Activated CD4-positive, alpha-beta memory T cell treated with anti-CD3 and anti-CD28 coated beads for 36 hours (primary cell): ENCODE measurements at regions not wholly inside any gene's neighbourhood (a gene's known extent, or its start where the extent isn't known, plus 50 kb on each side); places are given as distances from the start of the nearest gene placed in this dataset.
"Not testable (repeated sequence)": the region's sequence is repeated elsewhere in the genome, so short reads cannot be mapped to it uniquely, and the experiment has no call there.

Source experiments
- CTCF ChIA-PET: fragments of 350-600 bp; sonication (Branson Sonifier 250); formaldehyde crosslinking; loops from one replicate; lab custom pipeline; 2021; ENCODE audit warnings: antibody characterized with exemption, inconsistent platforms; lab: Charles Lee
- POLR2A ChIA-PET: fragments of 350-600 bp; sonication (Branson Sonifier 250); formaldehyde crosslinking; loops from one replicate; lab custom pipeline; 2021; ENCODE audit warnings: antibody characterized with exemption; lab: Charles Lee
- DNase-seq: peaks from one replicate; pipeline ENCODE4 v3.0.0-alpha.2; 2020
- H3K27ac Mint-ChIP-seq: one replicate; pipeline ENCODE4 v1.8.0; 2021; ENCODE audit warnings: mixed read lengths
- H3K27me3 Mint-ChIP-seq: one replicate; pipeline ENCODE4 v1.8.0; 2021; ENCODE audit warnings: mixed read lengths
- H3K36me3 Mint-ChIP-seq: one replicate; pipeline ENCODE4 v1.8.0; 2021; ENCODE audit warnings: mixed read lengths
- H3K4me1 Mint-ChIP-seq: one replicate; pipeline ENCODE4 v1.8.0; 2021; ENCODE audit warnings: low read depth, mixed read lengths
- H3K4me3 Mint-ChIP-seq: one replicate; pipeline ENCODE4 v1.8.0; 2021; ENCODE audit warnings: mild to moderate bottlenecking, mixed read lengths
- H3K9me3 Mint-ChIP-seq: one replicate; pipeline ENCODE4 v1.8.0; 2021; ENCODE audit warnings: mixed read lengths
- intact Hi-C: fragments of 100-400 bp; cut with micrococcal nuclease; formaldehyde crosslinking; loops from one replicate; pipeline ENCODE4 v1.15.1; 2023

- Mint-ChIP-seq H3K4me1 (no peaks in the 10 kb centered on the region), H3K36me3 (no peaks in the 10 kb centered on the region), H3K27me3 (no peaks in the 10 kb centered on the region), H3K9me3 (no peaks in the 10 kb centered on the region), H3K27ac (no peak overlapping the region), H3K4me3 (no peak overlapping the region)
- DNase-seq: no peak
- CTCF ChIA-PET: no interaction called here
- intact Hi-C loops: no loop called here
- POLR2A ChIA-PET: interaction anchor here (0.6 kb wide), 1 partner anchor 376 kb away, joined by 3 read pairs; no protein-coding TSS in a partner anchor
Measured at GRCh38 chr11:115613986-115614632, 109.9 kb upstream of the CADM1 start.

DNA sequence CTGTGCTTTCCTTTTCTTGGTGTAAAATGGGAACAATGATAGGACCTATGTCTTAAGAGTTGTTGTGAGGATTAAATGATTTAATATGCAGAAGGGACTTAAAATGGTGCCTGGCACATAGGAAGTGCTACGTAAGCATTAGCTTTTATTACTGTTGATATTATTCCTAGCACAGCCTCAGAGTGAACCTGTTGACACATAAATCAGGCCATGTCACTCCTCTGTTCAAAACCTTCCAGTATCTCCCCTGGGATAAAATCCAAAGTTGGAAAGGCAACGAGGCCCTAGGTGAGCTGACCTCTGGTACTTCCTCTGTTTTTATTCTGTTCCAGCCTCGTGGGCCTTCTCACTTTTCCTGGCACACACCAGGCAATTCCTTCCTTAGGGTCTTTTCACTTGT, 108.8 kb upstream of the CADM1 start:
- H3K27ac Mint-ChIP-seq: no peak overlapping the region
- DNase-seq: no peak
- no peak overlapping the region for H3K4me3 Mint-ChIP-seq
- H3K4me1 Mint-ChIP-seq: no peaks in the 10 kb centered on the region
- ChIA-PET CTCF (no interaction called here), POLR2A (no interaction called here)
- no peaks in the 10 kb centered on the region for H3K27me3 Mint-ChIP-seq
- H3K9me3 Mint-ChIP-seq: no peaks in the 10 kb centered on the region
- H3K36me3 Mint-ChIP-seq: no peaks in the 10 kb centered on the region
- intact Hi-C loops: no loop called here

- intact Hi-C loops: no loop called here
- no peaks in the 10 kb centered on the region for H3K4me1 Mint-ChIP-seq
- no peaks in the 10 kb centered on the region for H3K9me3 Mint-ChIP-seq
- POLR2A ChIA-PET: no interaction called here
- CTCF ChIA-PET: no interaction called here
- H3K36me3 Mint-ChIP-seq: no peaks in the 10 kb centered on the region
- no peak overlapping the region for H3K4me3 Mint-ChIP-seq
- no peak for DNase-seq
- no peaks in the 10 kb centered on the region for H3K27me3 Mint-ChIP-seq
- no peak overlapping the region for H3K27ac Mint-ChIP-seq
Measured at GRCh38 chr11:115612046-115612730, 108.0 kb upstream of the CADM1 start.

DNA sequence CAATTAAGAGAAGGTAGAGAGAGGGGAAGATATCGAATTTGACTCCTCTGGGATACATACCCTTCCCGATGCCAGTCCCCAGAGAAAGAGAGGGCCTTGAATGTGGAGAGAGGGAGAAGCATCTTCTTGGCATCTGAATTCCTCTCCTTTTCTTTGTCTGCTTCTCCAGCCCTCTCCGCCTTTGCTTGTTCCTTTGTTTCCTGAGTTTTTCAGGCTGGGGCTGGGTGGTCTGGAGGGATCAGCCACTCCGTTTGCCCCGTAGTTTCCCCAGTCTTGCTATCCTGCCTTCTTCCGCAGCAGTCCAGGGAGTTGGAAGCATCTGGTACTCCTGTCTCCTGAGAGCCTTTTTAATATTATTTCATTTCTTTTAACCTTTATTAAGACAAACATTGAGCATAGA, 107.1 kb upstream of the CADM1 start:
- intact Hi-C loops: no loop called here
- Mint-ChIP-seq H3K36me3 (no peaks in the 10 kb centered on the region), H3K4me3 (no peak overlapping the region), H3K4me1 (no peaks in the 10 kb centered on the region), H3K27me3 (no peaks in the 10 kb centered on the region), H3K27ac (no peak overlapping the region), H3K9me3 (no peaks in the 10 kb centered on the region)
- ChIA-PET CTCF (interaction anchor here (0.6 kb wide), 1 partner anchor 10 kb away, joined by 3 read pairs; no protein-coding TSS in a partner anchor), POLR2A (no interaction called here)
- DNase-seq: no peak

GRCh38 chr11:115610908-115611307, 106.7 kb upstream of the CADM1 start:
- no peak for DNase-seq
- POLR2A ChIA-PET: no interaction called here
- H3K27ac Mint-ChIP-seq: no peak overlapping the region
- no peaks in the 10 kb centered on the region for H3K4me1 Mint-ChIP-seq
- no peaks in the 10 kb centered on the region for H3K27me3 Mint-ChIP-seq
- H3K9me3 Mint-ChIP-seq: no peaks in the 10 kb centered on the region
- intact Hi-C loops: no loop called here
- H3K36me3 Mint-ChIP-seq: no peaks in the 10 kb centered on the region
- CTCF ChIA-PET: interaction anchor here (0.6 kb wide), 1 partner anchor 10 kb away, joined by 3 read pairs; no protein-coding TSS in a partner anchor
- no peak overlapping the region for H3K4me3 Mint-ChIP-seq

DNA sequence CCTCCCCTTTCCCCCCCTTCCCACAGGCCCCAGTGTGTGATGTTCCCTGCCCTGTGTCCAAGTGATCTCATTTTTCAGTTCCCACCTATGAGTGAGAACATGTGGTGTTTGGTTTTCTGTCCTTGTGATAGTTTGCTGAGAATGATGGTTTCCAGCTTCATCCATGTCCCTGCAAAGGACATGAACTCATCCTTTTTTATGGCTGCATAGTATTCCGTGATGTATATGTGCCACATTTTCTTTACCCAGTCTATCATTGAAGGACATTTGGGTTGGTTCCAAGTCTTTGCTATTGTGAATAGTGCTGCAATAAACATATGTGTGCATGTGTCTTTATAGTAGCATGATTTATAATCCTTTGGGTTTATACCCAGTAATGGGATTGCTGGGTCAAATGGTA, 106.0 kb upstream of the CADM1 start:
- H3K4me3 Mint-ChIP-seq, DNase-seq, H3K9me3 Mint-ChIP-seq, intact Hi-C loops, H3K36me3 Mint-ChIP-seq, POLR2A ChIA-PET, H3K27ac Mint-ChIP-seq, H3K27me3 Mint-ChIP-seq, H3K4me1 Mint-ChIP-seq, CTCF ChIA-PET: not testable (repeated sequence)

DNA sequence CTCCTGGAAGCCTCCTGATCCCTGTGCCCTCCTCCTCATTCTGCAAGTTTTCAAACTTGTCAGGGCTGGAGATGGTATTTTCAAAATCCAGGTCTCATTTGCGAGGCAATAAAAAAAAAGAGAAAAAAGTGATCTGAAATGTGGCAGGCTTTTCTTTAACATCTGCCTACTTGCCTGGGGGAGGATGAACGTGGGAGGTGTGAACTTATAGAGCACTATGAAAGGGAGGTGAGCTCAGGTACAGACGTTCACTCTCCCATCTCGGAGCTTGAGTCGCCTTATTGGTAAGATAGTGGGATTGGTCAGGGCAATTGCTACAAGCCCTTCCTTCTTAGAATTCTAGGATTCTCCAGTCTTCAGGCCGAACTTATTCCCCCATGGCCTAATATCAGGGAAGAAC, 104.8 kb upstream of the CADM1 start:
- ChIA-PET CTCF (no interaction called here), POLR2A (no interaction called here)
- no peaks in the 10 kb centered on the region for H3K9me3 Mint-ChIP-seq
- DNase-seq: no peak
- no peaks in the 10 kb centered on the region for H3K36me3 Mint-ChIP-seq
- H3K4me1 Mint-ChIP-seq: no peaks in the 10 kb centered on the region
- H3K4me3 Mint-ChIP-seq: no peak overlapping the region
- intact Hi-C loops: no loop called here
- H3K27ac Mint-ChIP-seq: no peak overlapping the region
- H3K27me3 Mint-ChIP-seq: no peaks in the 10 kb centered on the region

DNA sequence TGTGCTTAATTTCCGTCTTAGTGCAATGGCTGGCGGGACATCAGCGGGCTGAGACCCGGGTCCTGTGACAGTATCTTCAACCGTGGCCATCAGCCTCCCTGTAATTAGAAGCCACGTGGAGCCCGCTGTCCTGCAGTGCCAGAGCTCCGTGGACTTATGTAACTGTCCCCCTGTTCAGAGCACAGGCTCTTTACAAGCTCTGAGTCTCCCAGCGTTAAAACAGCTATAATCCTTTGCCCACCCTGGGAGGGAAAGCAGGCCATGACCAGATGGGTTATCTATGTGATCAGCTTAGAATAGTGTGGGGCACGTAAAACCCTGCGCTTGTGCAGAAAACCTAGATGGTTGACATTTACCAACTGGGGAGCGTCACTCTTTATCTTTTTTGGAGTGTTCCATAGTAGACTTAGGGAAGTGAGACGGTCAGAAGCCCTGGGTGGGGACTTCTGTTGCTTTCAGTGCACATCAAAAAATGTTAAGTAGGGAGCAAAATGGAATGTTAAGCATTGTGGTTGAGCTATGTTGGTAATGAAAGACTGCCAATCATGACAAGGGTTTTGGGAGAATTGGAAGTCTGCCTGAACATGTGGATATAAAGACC, 103.5 kb upstream of the CADM1 start:
- no peaks in the 10 kb centered on the region for H3K4me1 Mint-ChIP-seq
- H3K27ac Mint-ChIP-seq: no peak overlapping the region
- intact Hi-C loops: no loop called here
- no peak for DNase-seq
- ChIA-PET CTCF (no interaction called here), POLR2A (no interaction called here)
- H3K36me3 Mint-ChIP-seq: no peaks in the 10 kb centered on the region
- H3K4me3 Mint-ChIP-seq: no peak overlapping the region
- no peaks in the 10 kb centered on the region for H3K27me3 Mint-ChIP-seq
- no peaks in the 10 kb centered on the region for H3K9me3 Mint-ChIP-seq

GRCh38 chr11:115606498-115607220, 102.4 kb upstream of the CADM1 start:
- CTCF ChIA-PET: no interaction called here
- Mint-ChIP-seq H3K4me1 (no peaks in the 10 kb centered on the region), H3K9me3 (no peaks in the 10 kb centered on the region), H3K4me3 (no peak overlapping the region), H3K27me3 (no peaks in the 10 kb centered on the region), H3K27ac (no peak overlapping the region), H3K36me3 (no peaks in the 10 kb centered on the region)
- no peak for DNase-seq
- POLR2A ChIA-PET: no interaction called here
- intact Hi-C loops: no loop called here

GRCh38 chr11:115605871-115606497, 101.8 kb upstream of the CADM1 start:
- no peaks in the 10 kb centered on the region for H3K36me3 Mint-ChIP-seq
- H3K27me3 Mint-ChIP-seq: no peaks in the 10 kb centered on the region
- H3K9me3 Mint-ChIP-seq: no peaks in the 10 kb centered on the region
- DNase-seq: no peak
- no peaks in the 10 kb centered on the region for H3K4me1 Mint-ChIP-seq
- H3K27ac Mint-ChIP-seq: no peak overlapping the region
- POLR2A ChIA-PET: no interaction called here
- intact Hi-C loops: no loop called here
- CTCF ChIA-PET: interaction anchor here (0.5 kb wide), 1 partner anchor 74 kb away, joined by 3 read pairs; no protein-coding TSS in a partner anchor
- H3K4me3 Mint-ChIP-seq: no peak overlapping the region

- H3K27me3 Mint-ChIP-seq, intact Hi-C loops, CTCF ChIA-PET, POLR2A ChIA-PET, H3K4me1 Mint-ChIP-seq, H3K9me3 Mint-ChIP-seq, H3K4me3 Mint-ChIP-seq, DNase-seq, H3K36me3 Mint-ChIP-seq, H3K27ac Mint-ChIP-seq: not testable (repeated sequence)
Measured at GRCh38 chr11:115605397-115605796, 101.2 kb upstream of the CADM1 start.

GRCh38 chr11:115599125-115599524, 94.9 kb upstream of the CADM1 start:
- no peak for DNase-seq
- Mint-ChIP-seq H3K27ac (no peak overlapping the region), H3K27me3 (no peaks in the 10 kb centered on the region), H3K9me3 (no peaks in the 10 kb centered on the region), H3K36me3 (no peaks in the 10 kb centered on the region), H3K4me3 (no peak overlapping the region), H3K4me1 (no peaks in the 10 kb centered on the region)
- POLR2A ChIA-PET: no interaction called here
- CTCF ChIA-PET: no interaction called here
- intact Hi-C loops: no loop called here
